NB4 (cell line): ENCODE measurements at regions not wholly inside any gene's neighbourhood (a gene's known extent, or its start where the extent isn't known, plus 50 kb on each side); places are given as distances from the start of the nearest gene placed in this dataset.

Source experiments
- CTCF ChIP-seq: IDR thresholded peaks from one replicate; pipeline ENCODE4 v1.5.1; 2012; ENCODE audit warnings: low read depth, low read length
- MAX ChIP-seq: IDR thresholded peaks from 2 replicates; pipeline ENCODE4 v1.6.1; 2011; ENCODE audit warnings: low read depth, low read length
- POLR2A ChIP-seq: IDR thresholded peaks from 2 replicates; pipeline ENCODE4 v1.6.1; 2011; ENCODE audit warnings: mild to moderate bottlenecking; ENCODE audit not compliant: insufficient read length; ENCODE audit errors: extremely low read depth

DNA sequence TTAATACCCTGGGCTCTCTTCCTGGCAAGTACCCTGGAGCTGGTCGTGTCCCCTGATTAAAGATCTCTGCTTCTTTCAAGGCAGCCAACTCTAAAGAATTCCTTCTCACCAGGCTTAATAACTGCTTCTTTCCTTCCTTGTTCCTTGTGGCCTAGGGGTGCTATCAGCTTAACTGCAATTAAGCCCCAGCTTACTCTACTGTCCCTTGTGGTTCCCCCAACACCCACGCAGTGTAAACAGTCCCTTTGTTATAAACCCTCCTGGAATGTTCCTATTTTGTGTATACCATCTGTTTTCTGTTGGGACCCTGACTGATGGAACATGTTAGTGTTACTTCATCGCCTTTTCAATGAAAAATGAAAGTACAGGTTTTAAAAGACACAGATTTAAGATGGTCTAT, 126.4 kb upstream of the KIRREL3 start:
- TF ChIP-seq POLR2A: no peak
- no peak for TF ChIP-seq CTCF
- no peak for TF ChIP-seq MAX
